Muscle layer of colon (tissue), 2 donors: ENCODE measurements at regions not wholly inside any gene's neighbourhood (a gene's known extent, or its start where the extent isn't known, plus 50 kb on each side); places are given as distances from the start of the nearest gene placed in this dataset.

Experiments
- H3K27ac ChIP-seq: one replicate; pipeline ENCODE4 v1.7.0; 2013; ENCODE audit warnings: low read depth, mild to moderate bottlenecking, low read length, moderate library complexity
- H3K27me3 ChIP-seq, 2 donors: one replicate each; pipeline ENCODE4 v1.7.0; 2013; ENCODE audit warnings: low read length in 2 of 2, mild to moderate bottlenecking in 2 of 2; ENCODE audit not compliant: insufficient read depth in 2 of 2, control insufficient read depth in 1 of 2
- H3K36me3 ChIP-seq: one replicate; pipeline ENCODE4 v1.7.0; 2013; ENCODE audit warnings: mild to moderate bottlenecking, low read length; ENCODE audit not compliant: insufficient read depth
- H3K4me1 ChIP-seq: one replicate; pipeline ENCODE4 v1.7.0; 2013; ENCODE audit warnings: mild to moderate bottlenecking, low read length; ENCODE audit not compliant: insufficient read depth
- H3K4me3 ChIP-seq, 2 donors: one replicate each; pipeline ENCODE4 v1.7.0; 2013; ENCODE audit warnings: low read length in 2 of 2, low read depth in 1 of 2, mild to moderate bottlenecking in 1 of 2, moderate library complexity in 1 of 2
- H3K9ac ChIP-seq: one replicate; pipeline ENCODE4 v1.7.0; 2013; ENCODE audit warnings: low read length
- H3K9me3 ChIP-seq: one replicate; pipeline ENCODE4 v1.7.0; 2013; ENCODE audit warnings: mild to moderate bottlenecking, low read length
- donor health status: abdominal sarcoma.
- donor health status: Adenocarcinoma of cecum.

DNA sequence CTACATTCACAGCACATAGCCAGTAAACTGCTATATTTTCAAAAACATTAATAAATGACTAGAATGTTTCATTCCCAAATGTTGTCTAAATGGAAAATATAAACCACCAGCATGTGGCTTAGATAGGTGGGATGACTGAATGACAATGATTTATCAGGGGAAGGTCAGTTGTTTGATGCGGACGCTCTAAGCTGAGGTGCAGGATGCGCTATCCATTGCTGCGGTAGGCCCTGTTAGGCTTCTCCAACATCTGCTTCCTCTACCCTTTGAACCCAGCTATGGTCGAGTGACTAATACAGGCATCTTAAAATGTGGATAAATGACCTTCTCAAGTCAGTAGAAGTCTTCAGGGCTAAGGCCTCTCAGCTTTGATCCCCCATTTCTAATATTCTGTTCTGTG is 584.2 kb downstream of the CMPK2 start:
- Histone ChIP-seq H3K9me3 (no peaks in the 10 kb centered on the region), H3K4me3 (no peak overlapping the region)

GRCh38 chr2:6283259-6283658 is 582.4 kb downstream of the CMPK2 start:
- H3K27ac ChIP-seq = no peak overlapping the region
- no peaks in the 10 kb centered on the region for H3K9me3 ChIP-seq
- H3K4me1 ChIP-seq = no peaks in the 10 kb centered on the region
- H3K4me3 ChIP-seq = no peak overlapping the region
- H3K36me3 ChIP-seq = no peaks in the 10 kb centered on the region
- H3K27me3 ChIP-seq = no peaks in the 10 kb centered on the region
- no peak overlapping the region for H3K9ac ChIP-seq

More for the DNA sequence above, 584.2 kb downstream of the CMPK2 start:
- Histone ChIP-seq H3K27me3 (no peaks in the 10 kb centered on the region), H3K4me1 (no peaks in the 10 kb centered on the region), H3K36me3 (no peaks in the 10 kb centered on the region), H3K9ac (no peak overlapping the region), H3K27ac (no peak overlapping the region)

DNA sequence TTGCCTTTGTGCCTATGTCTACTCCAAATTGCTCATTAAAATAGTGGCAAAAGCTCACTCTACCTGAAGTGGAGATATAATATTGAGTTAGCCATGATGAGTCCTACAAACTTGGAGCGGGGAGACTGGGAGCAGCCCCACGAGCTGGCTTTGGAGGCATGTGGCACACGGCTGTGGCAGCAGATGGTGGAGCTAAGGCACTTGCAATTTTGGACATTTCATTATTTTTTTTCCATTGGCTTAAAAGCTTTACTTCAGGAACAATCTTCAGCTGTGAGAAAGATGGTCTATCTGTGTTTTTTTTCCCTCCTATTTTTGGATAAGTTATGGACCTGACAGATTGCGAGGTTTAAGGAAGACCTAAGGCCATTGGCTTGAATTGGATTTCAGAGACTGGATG is 578.3 kb downstream of the CMPK2 start:
- Histone ChIP-seq H3K9ac (no peak overlapping the region), H3K4me3 (no peak overlapping the region), H3K4me1 (no peaks in the 10 kb centered on the region)

DNA sequence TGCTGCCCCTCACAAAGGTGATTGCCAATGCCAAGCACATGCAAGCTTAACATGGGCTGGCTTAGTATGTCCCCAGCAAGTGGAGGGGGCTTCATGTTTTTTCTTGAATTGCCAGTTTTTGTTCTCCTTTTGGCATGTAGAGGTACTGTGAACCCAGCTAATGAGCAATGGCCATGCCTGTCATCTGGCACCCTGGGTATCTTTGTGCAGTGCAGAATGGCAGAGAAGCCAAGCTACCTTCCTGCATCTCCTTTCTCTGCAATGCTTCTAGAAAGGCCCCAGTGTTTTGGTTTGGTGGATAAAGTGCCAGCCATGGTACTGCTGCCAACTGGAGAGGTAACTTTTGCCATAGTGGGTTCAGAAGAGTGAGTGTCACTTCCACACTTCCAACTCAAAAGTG is 576.9 kb downstream of the CMPK2 start:
- Histone ChIP-seq H3K4me3 (no peak overlapping the region), H3K4me1 (no peaks in the 10 kb centered on the region), H3K9ac (no peak overlapping the region), H3K27ac (no peak overlapping the region), H3K27me3 (no peaks in the 10 kb centered on the region), H3K36me3 (no peaks in the 10 kb centered on the region), H3K9me3 (no peaks in the 10 kb centered on the region)

More for the DNA sequence above, 578.3 kb downstream of the CMPK2 start:
- H3K9me3 ChIP-seq = no peaks in the 10 kb centered on the region
- no peaks in the 10 kb centered on the region for H3K36me3 ChIP-seq
- no peak overlapping the region for H3K27ac ChIP-seq
- H3K27me3 ChIP-seq = no peaks in the 10 kb centered on the region

DNA sequence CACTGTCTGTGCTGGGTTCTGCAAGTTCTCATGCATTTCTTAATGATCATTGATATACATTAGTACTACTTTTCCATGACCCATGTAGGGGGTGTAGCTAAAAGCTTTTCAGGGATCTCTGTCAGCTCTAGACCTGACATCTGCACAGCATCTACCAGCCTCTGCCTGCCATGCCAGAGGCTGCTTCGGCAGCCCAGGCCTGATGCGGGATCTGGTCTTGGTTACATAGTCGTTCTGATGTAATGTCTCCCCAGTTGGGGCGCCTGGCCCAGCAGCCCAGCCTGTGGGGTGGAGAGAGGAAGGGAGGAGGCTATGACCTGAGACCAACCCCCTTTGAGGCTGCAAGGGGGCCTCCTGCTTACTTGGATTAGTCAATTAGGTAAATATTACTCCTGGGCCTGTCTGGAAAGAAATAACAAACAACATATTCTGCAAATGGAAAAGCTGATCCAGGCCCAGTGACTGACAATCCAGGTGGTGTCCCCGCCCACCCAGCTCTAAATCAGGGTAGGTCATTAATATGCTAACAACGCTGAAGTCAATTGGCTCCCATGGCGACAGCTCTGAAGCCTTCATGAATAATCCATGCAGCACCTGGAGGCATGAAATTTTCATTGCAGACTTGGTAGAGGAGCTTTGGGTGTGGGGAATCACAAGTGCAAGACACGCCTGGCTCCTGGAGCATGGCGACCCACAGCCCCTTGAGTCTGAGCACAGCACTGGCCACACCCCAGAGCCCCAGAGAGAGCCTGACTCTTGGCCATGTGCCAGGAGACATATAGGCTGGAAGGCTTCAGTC is 575.3 kb downstream of the CMPK2 start:
- H3K4me3 ChIP-seq = no peak overlapping the region
- no peak overlapping the region for H3K9ac ChIP-seq
- no peaks in the 10 kb centered on the region for H3K27me3 ChIP-seq
- H3K36me3 ChIP-seq = no peaks in the 10 kb centered on the region
- no peaks in the 10 kb centered on the region for H3K4me1 ChIP-seq
- no peaks in the 10 kb centered on the region for H3K9me3 ChIP-seq
- no peak overlapping the region for H3K27ac ChIP-seq

DNA sequence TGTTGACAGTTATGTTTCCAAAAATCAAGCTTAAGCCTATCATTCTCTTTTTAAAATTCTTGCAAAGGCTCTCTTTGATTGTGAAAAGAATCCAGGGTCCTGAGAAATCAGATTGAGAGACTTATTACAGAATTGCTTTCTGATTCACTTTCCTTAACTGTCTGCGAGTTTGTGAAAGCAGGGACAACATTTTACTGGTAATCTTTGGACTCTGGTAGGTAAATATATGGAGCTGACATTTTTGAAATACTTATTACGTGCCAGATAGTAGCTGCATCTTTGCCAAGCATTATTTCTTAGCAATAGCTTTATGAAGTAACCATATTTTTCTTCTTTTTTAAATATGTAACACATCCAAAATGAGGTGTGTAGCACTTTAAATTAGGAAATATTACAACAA is 570.9 kb downstream of the CMPK2 start:
- Histone ChIP-seq H3K9me3 (no peaks in the 10 kb centered on the region), H3K4me1 (no peaks in the 10 kb centered on the region), H3K9ac (no peak overlapping the region), H3K36me3 (no peaks in the 10 kb centered on the region), H3K4me3 (no peak overlapping the region), H3K27ac (no peak overlapping the region), H3K27me3 (no peaks in the 10 kb centered on the region)

DNA sequence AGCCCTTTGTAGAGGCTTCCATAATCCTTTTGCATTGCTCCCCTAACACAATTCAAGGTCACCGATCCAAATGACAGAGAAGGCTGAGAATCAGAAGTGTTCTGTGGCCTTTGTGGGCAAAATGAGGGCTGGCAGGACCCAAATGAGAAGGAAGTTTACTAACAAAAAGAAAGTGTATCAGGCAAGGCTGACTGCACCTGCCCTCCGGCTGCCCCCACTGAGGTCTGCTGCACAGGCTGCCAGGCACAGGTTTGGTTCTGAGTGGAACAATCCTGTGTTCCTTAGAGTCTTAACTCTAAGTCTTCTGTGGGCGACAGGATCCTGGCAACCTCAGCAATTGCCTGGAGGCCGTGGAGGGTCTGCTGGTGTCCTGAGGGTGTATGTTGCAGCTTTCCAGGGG is 568.5 kb downstream of the CMPK2 start:
- H3K27ac ChIP-seq = no peak overlapping the region
- no peak overlapping the region for H3K9ac ChIP-seq
- no peaks in the 10 kb centered on the region for H3K27me3 ChIP-seq
- no peak overlapping the region for H3K4me3 ChIP-seq
- H3K9me3 ChIP-seq = no peaks in the 10 kb centered on the region
- H3K36me3 ChIP-seq = no peaks in the 10 kb centered on the region
- H3K4me1 ChIP-seq = no peaks in the 10 kb centered on the region

DNA sequence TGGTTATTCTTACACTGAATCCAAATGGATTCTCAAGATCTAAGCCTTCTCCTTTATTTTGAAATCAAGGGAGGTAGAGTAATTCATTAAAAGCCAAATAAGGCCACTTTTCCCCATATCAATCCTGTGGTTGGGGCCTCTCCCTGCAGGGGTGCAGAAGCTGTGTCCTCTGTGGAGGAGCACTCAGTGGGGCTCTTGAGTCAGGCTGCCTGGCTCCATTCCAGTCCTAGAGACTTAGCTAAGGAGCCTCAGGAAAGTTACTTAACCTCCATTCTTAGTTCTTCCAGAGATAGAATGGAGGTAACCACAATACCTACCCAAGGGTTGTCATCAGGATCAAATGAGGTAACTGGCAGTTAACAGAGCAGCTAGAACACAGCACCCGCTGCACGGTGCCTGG is 564.3 kb downstream of the CMPK2 start:
- Histone ChIP-seq H3K4me1 (no peaks in the 10 kb centered on the region), H3K27ac (no peak overlapping the region), H3K9ac (no peak overlapping the region), H3K27me3 (no peaks in the 10 kb centered on the region), H3K4me3 (no peak overlapping the region), H3K9me3 (no peaks in the 10 kb centered on the region), H3K36me3 (no peaks in the 10 kb centered on the region)

GRCh38 chr2:6308986-6309385 is 556.7 kb downstream of the CMPK2 start:
- H3K36me3 ChIP-seq = no peaks in the 10 kb centered on the region
- H3K9me3 ChIP-seq = no peaks in the 10 kb centered on the region
- H3K27ac ChIP-seq = no peak overlapping the region
- no peaks in the 10 kb centered on the region for H3K4me1 ChIP-seq
- H3K9ac ChIP-seq = no peak overlapping the region
- H3K27me3 ChIP-seq = no peaks in the 10 kb centered on the region
- H3K4me3 ChIP-seq = no peak overlapping the region

DNA sequence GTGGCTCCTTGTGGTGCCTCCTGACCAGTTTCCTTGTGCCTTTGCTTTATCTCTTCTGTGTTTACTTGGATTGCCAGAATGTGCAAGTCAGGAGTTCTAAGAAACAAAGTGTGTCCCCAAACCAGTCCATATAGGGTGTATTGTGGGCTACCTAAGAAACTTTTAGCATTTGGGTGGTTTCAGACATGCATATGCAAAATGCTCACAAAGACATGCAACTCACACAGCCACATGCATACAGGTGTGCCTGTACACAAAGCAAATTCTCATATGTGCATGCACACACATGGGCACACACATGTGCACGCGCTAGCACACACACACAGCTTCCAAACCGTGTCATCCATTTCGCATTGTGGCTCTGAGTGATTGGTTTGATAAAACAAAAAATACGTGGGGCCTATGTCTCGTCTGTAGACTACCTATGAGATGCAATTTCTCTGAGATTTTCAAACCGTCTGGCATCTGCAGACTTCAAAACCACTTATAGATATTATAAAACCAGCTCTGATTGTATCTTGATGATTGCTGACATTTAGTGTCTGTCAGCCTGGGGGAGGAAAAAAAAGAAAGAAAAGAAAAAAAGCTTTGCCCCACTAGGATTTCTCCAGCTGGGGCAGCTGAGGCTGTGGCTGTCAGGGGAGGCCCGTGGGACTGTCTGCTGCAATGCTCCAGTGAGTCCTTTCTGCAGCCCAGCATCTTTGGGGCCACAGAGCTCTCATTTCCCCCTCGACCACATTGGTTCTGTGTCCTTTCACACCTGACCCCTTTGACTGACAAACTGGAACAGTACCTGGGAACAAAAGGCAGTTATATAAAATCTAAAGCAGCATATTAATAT is 556.1 kb downstream of the CMPK2 start:
- H3K27me3 ChIP-seq = no peaks in the 10 kb centered on the region
- H3K9me3 ChIP-seq = no peaks in the 10 kb centered on the region
- no peaks in the 10 kb centered on the region for H3K4me1 ChIP-seq
- no peak overlapping the region for H3K9ac ChIP-seq
- no peaks in the 10 kb centered on the region for H3K36me3 ChIP-seq
- no peak overlapping the region for H3K27ac ChIP-seq
- no peak overlapping the region for H3K4me3 ChIP-seq

DNA sequence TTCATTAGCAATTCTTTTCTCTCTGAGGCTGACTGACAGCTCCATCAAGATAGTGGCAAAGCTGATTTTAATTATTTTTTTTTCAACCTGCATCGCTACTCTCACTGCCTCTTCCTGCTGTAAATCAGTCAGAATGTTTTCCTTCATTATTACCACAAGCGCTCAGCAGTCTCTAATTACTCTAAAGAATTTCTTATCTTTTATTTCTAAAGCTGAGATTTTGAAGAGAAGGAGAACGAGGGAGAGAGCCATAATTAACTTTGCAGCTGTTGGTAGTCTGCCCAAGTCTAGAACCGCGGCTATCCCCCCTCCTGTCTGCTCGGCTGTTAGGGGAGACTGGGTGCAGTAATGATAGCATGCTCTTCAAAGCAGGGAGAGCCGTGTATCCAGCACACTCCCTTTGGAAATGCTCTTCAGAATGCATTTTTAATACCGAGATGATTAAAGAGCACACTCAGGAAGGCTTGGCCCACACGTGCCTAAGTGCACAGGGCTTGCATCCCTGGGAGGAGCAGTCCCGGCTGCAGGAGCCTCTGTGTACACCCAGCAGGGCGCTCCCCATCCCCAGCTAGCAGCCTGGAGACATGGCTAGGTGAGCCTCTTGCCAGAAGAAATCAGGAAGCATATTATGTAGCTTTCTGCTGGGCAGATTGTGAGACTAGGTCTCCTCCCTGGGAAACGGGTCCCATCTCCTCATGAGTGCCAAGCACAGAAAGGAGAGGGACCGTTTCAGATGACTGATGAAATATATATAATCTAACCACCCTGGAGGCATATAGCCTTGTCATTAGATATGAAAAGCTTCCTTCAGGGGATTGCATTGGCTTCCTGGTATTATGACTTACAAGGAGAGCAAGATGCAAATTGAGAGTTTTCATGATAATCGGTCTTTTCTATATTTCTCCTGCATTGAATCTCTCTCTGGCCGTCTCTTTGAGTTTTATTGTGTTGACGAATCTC is 555.2 kb downstream of the CMPK2 start:
- Histone ChIP-seq H3K27me3 (no peaks in the 10 kb centered on the region), H3K36me3 (no peaks in the 10 kb centered on the region), H3K9ac (no peak overlapping the region), H3K4me1 (no peaks in the 10 kb centered on the region), H3K4me3 (no peak overlapping the region), H3K9me3 (no peaks in the 10 kb centered on the region), H3K27ac (no peak overlapping the region)
